ENCODE measurements at regions not wholly inside any gene's neighbourhood (a gene's known extent, or its start where the extent isn't known, plus 50 kb on each side); places are given as distances from the start of the nearest gene placed in this dataset.

- no peak for DNase-seq (ENCODE audit: low read depth)
Measured at GRCh38 chr2:12317286-12317685, 399.4 kb upstream of the TRIB2 start.

GRCh38 chr2:12317814-12318426, 398.8 kb upstream of the TRIB2 start:
- peak; percentile 86 for DNase-seq (ENCODE audit: low read depth)

- peak; percentile 96 for DNase-seq (ENCODE audit: low read depth)
Measured at GRCh38 chr2:12318427-12319057, 398.2 kb upstream of the TRIB2 start.

GRCh38 chr2:12320027-12320734, 396.6 kb upstream of the TRIB2 start:
- DNase-seq (ENCODE audit: low read depth) = no peak

- DNase-seq (ENCODE audit: low read depth) = peak; percentile 97
Measured at GRCh38 chr2:12320991-12321641, 395.6 kb upstream of the TRIB2 start.

GRCh38 chr2:12321886-12322285, 394.9 kb upstream of the TRIB2 start:
- no peak for DNase-seq (ENCODE audit: low read depth)

GRCh38 chr2:12325806-12326205, 390.9 kb upstream of the TRIB2 start:
- peak; percentile 97 for DNase-seq (ENCODE audit: low read depth)

- DNase-seq (ENCODE audit: low read depth) = no peak
Measured at GRCh38 chr2:12326449-12327190, 390.1 kb upstream of the TRIB2 start.

- peak; percentile 68 for DNase-seq (ENCODE audit: low read depth)
Measured at GRCh38 chr2:12330916-12331315, 385.8 kb upstream of the TRIB2 start.

- no peak for DNase-seq (ENCODE audit: low read depth)
Measured at GRCh38 chr2:12331698-12332097, 385.0 kb upstream of the TRIB2 start.

- DNase-seq (ENCODE audit: low read depth) = no peak
Measured at GRCh38 chr2:12333293-12333692, 383.4 kb upstream of the TRIB2 start.

GRCh38 chr2:12334412-12334966, 382.2 kb upstream of the TRIB2 start:
- DNase-seq (ENCODE audit: low read depth) = no peak

- no peak for DNase-seq (ENCODE audit: low read depth)
Measured at GRCh38 chr2:12335131-12335530, 381.6 kb upstream of the TRIB2 start.

GRCh38 chr2:12335995-12336394, 380.7 kb upstream of the TRIB2 start:
- no peak for DNase-seq (ENCODE audit: low read depth)

GRCh38 chr2:12338946-12339697, 377.6 kb upstream of the TRIB2 start:
- DNase-seq (ENCODE audit: low read depth) = no peak

GRCh38 chr2:12340164-12340563, 376.6 kb upstream of the TRIB2 start:
- no peak for DNase-seq (ENCODE audit: low read depth)

GRCh38 chr2:12341215-12341614, 375.5 kb upstream of the TRIB2 start:
- DNase-seq (ENCODE audit: low read depth) = no peak

- DNase-seq (ENCODE audit: low read depth) = peak; percentile 60
Measured at GRCh38 chr2:12341920-12342319, 374.8 kb upstream of the TRIB2 start.

- DNase-seq (ENCODE audit: low read depth) = no peak
Measured at GRCh38 chr2:12343141-12343540, 373.6 kb upstream of the TRIB2 start.

GRCh38 chr2:12347066-12347493, 369.7 kb upstream of the TRIB2 start:
- no peak for DNase-seq (ENCODE audit: low read depth)

GRCh38 chr2:12348216-12348615, 368.5 kb upstream of the TRIB2 start:
- no peak for DNase-seq (ENCODE audit: low read depth)

Measured in HS-27A (cell line).